NCI-H526 treated with DMSO at 0.1 percent for 48 hours (cell line): ENCODE measurements at regions not wholly inside any gene's neighbourhood (a gene's known extent, or its start where the extent isn't known, plus 50 kb on each side); places are given as distances from the start of the nearest gene placed in this dataset.

ENCODE experiments used
- DNase-seq: peaks from one replicate; lab custom pipeline; 2025; lab: John Stamatoyannopoulos, UW

- DNase-seq: no peak
These were observed 53.2 kb upstream of the SIAH1 start for GRCh38 chr16:48438414-48438813.

GRCh38 chr16:48435906-48436305 lies 50.7 kb upstream of the SIAH1 start:
- DNase-seq: no peak

DNA sequence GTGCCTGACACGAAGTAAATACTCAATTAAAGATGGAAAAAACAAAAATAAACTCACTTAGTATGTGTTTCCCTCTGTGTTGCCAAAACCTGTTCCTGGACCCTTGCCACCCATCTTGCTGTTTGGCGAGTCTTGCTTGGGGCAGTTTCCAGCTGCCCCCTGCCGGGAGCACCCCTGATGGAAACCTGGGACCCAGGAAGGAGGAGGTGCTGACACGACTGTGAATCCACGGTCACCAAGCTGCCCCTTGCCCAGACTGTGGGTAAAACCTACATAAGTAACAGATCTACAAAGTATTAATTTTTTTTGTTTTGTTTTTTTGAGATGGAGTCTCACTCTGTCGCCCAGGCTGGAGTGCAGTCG lies 50.1 kb upstream of the SIAH1 start:
- DNase-seq: no peak
